GM19328 (cell line): ENCODE measurements at regions not wholly inside any gene's neighbourhood (a gene's known extent, or its start where the extent isn't known, plus 50 kb on each side); places are given as distances from the start of the nearest gene placed in this dataset.
"Not testable (repeated sequence)": the region's sequence is repeated elsewhere in the genome, so short reads cannot be mapped to it uniquely, and the experiment has no call there.

Experiments used
- ATAC-seq: cut with Tn5 transposase; IDR thresholded peaks from one replicate; pipeline ENCODE4 v1.9.1; 2021; ENCODE audit warnings: mild to moderate bottlenecking, moderate library complexity; ENCODE audit not compliant: unreplicated experiment

DNA sequence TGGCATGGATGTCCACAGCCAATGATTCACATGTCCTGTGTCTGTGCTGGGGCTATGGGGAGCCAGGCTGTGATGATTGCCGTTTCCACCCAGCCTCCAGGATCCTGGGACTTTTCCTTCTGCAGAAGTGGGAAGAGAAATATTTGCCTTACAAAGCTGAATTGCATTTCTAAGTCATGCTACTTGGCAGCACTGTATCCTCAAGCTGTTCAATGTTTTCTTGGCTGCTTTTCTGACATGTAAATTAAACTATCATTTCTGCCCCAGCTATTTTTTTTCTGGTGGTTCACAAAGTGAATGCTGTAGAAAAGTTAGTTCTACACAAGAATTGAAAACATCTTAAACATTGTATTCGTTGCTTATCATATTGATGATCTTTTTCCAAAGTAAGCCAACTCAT, 51.9 kb upstream of the TCERG1L start:
- ATAC-seq: no peak

DNA sequence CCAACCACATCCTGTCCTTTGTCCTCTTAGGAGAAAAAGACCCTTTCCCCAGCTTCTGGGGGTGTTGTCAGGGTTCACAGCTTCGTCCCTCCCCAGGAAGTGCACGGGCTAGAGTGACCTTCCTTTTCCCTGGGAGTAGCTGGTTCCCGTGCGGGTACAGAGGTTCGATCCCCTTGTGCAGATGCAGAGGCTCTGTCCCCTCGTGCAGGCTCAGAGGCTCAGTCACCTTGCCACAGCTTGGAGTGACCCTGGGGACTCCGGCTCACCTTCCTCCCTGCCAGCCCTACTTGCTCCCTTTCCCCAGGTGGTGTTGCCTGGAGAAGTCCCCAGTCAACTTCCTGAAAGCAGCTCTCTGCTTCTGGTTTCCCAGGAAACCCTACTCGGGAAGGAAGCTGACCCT, 60.0 kb upstream of the TCERG1L start:
- no peak for ATAC-seq

DNA sequence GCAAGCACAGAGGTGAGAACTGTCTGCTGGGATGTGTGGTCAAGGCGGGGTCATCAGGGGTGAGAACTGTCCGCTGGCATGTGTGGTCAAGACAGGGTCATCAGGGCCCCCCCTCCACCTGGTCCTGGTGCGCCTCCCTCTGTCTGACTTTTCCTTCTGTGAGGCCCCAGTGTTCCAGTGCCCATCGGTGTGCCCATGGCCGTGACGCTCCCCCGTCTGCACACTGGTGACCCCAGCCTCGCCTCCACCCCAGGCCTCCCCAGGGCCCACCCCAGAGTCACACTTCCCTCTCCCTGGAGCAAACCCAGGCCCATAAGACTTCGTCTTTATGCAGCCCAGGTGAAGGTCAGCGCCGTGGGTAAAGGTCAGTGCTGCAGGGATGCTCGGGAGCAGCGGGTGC, 70.1 kb upstream of the TCERG1L start:
- no peak for ATAC-seq

DNA sequence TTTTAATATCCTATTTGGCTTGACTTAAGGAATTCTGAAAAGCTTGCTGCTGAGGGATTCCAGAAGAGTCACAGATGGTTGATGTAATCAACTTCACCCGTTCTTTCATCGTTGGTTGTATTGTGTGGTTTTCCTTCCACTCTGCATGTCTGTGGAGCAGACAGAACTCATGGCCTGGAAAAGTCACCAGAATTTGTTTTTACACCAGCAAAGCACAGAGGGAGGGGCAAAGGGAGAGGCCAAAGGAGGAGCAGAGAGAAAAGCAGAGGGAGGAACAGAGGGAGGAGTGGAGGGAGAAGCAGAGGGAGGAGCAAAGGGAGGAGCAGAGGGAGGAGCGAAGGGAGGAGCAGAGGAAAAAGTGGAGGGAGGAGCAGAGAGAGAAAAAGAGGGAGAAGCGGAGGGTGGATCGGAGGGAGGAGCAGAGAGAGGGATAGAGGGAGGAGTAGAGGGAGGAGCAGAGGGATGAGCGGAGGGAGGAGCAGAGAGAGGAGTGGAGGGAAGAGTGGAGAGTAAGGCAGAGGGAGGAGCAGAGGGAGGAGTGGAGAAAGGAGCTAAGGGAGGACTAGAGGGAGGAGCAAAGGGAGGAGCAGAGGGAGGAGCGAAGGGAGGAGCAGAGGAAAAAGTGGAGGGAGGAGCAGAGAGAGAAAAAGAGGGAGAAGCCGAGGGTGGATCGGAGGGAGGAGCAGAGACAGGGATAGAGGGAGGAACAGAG, 73.8 kb upstream of the TCERG1L start:
- ATAC-seq: not testable (repeated sequence)

DNA sequence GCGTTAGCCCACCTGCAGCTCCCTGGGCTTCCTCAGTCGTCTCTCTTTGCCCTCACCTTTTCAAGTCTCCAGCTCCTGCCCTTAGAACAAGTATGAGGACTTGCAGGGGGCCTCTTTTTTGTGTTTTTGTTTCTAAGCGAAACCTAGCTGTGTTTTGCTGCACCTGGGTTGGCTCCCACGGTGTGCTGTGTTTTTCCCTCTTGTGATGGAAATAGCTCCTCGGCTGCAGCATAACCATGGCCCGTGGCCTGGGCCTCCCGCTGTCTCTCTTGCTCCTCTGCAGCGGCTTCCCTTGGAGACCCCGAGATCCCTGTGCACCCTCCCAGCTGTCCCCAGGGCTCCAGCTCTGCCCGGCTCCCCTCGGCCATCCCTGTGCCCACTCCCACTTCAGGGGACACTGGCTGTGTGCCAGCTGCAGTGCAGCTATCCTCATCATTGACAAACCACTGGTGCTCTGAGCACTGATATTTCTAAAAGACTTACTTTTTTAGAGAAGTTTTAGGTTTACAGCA, 75.6 kb upstream of the TCERG1L start:
- ATAC-seq: no peak

DNA sequence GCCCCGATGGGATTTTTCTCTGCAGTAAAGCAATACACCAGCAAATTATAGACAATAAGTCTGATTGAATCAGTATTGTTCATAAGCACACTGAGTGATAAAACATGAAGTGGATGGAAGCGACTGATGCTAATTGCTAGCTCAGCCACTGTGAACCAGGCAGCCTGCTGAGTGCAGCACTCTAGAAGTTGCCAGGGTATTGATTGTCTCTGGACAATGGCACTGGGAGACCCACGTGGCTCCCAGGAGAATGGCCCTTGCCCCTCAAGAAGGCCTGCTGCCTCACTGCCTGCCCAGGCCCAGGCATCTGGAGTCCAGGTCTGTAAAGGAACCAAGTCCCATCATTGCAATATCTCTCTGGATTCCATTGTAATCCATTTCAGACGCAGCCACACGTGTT, 80.4 kb upstream of the TCERG1L start:
- no peak for ATAC-seq

DNA sequence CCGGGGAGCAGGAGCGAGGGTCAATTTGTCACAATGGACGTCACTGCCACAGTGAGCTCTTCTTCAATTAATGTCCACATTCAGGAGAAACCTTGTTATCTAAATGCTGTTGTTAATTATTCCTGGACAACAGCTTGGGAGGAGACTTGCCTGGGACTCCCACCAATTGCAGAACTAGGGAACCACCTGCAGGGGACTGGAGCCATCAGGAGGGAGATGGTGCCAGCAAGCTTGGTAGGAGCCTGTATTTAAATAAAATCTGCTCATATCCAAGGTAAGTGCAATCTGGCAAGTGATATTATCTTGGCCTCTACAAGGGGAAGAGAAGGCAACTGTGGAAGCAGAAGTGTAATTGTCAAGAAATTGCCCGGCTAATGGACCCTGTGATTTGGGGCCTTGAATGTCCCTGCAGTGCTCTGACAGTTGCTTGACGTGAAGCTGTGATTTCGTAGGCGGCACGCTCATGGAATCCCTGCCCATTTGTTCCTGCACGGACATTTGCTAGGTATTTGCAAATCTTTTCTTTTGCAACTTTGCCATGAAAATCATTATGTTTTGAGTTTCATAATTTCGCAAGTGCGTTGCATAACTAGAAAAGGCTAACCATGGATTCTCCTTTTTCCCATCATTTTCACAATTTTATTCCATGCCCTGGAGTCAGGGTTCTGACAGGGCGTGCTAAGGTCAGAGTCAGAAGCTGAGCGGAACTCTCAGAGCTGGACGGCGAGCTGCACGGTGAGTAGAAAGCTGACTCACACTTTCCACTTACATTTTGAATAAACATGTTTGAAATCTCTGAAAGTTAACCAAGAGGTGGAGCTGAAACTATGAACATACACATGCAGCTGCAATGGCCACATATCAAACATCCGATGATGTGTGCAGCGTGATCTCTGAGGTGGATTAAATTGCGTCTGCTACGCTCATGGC, 84.9 kb upstream of the TCERG1L start:
- ATAC-seq: no peak

DNA sequence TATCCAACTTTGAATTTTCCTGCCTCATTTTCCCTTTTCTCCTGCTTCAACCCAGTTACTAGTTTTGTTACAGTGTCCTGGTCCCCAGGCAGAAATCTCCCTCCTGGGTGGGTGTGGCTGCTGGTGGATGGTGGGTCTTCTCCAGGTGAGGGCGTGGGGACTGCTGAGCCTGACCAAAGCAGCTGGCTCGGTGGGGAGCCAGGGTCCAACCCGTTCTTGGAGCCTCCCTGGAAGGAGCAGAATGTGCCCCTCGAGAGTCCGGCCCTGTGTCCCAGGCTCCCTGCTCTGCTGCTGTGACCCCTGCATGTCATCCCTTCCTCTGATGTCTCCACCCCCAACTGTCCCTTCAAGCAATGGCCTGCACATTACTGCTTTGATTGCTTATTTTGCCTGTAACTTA, 86.6 kb upstream of the TCERG1L start:
- no peak for ATAC-seq

DNA sequence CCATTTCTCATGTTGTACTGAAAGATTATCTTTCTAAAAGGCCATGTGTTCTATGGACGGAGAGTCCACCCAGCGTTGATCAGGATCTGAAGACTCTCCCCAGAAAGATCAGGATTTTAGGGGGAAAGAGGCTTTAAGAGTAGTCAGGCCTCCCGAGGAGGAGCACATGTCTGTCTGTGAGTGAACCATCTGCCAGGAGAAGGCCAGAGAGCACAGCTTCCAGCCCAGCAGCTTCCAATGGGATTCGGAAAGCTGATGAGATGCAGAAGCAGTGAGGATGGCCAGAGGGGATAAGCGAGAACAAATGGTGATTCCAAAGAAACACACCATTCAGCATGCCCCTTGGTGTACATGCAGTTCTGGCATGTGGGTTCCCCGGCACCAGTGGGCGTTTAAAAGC, 88.5 kb upstream of the TCERG1L start:
- ATAC-seq: no peak

DNA sequence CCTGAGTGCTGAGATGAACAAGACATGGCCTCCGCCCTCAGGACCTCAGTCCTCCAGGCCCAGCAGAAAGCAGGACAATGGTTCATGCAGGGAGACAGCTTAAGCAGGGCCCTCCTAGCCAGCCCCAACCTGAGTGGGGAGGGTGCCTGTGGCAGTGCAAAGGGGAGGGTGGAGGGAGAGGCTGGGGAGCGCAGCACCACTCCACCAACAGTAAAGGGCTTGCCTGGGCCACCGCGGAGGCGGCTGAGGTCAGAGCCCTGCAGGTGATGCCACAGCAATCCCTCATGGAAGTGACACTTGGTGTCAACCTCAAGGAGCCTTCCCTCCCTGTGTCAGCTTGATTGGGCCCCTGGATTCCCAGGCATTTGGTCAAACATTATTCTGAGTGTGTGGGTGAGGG, 89.0 kb upstream of the TCERG1L start:
- ATAC-seq: no peak

DNA sequence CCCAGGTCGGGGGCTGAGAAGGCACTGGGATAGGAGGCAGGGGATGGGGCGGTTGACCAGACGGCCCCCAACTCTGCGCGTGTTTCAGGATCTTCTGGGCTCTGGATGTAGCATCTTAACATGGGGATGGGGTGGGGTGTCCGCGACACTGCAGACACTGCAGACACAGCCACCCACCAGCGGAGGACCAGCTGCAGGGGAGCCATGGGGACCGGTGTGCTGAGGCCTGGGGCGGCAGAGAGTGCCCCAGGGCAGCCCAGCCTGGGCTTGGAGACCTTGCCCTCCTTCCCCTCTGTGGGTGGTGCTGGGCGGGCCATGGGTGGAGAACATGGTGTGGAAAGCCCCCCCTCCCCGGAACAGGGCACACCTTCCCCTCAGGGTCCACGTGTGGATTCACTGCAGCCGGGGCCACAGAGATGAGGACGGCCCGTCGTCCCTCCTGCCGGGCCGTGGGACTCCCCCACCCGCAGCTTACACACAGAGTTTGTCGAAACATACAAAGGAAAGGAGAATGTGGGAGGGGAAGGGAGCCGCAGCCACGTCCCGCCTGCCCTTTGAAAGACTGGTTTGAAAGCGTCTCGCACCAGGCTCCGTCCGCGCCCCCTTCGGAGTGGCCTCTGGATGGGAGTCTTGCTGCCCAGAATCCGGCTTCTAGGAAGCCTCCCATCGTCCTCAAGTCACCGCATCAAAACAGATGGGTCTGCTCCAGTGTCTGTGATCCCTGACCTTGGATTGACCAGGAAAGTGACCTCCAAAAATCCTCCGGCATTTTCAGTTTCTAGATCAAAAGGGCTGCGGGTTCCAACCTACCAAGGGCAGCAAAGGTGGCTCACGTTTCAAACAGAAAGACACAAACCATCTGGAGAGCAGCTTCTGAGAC, 91.5 kb upstream of the TCERG1L start:
- no peak for ATAC-seq

DNA sequence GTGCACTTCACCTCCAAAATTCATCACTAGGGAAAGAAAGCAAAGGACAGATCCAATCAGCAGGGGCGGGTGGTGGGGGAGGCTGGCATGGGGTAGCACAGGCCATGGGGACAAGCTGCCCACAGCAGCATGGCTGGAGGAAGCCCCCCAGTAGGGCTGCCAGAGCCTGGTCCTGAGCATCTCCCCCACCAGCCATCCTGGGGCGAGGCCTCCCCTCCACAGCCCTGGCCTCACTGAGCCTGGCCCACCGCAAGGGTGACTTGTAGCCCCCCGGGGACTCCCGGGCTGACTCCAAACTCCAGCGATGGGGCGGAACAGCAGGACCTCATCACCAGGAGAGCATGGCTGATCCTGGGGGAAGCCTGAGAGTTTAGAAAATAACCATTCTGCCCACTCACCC, 92.4 kb upstream of the TCERG1L start:
- ATAC-seq: no peak

DNA sequence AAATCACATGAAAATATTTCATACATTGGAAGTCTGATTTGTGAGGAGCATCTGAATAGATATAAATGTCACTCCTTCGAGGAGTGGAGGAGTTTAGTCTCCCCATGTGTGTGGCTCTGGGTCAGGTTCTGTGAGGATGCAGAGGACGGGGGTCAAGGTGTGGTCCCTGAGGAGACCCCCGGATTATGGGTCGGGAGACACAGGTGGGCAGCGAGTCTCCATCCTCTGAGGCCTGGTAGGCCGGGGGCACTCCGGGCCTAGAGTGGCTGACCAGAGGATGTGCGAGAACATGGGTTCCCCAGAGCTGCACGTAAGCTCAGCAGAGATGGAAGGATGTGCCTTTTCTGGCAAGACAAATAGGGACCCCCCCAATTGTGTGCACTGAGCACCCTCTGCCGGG, 93.4 kb upstream of the TCERG1L start:
- no peak for ATAC-seq

DNA sequence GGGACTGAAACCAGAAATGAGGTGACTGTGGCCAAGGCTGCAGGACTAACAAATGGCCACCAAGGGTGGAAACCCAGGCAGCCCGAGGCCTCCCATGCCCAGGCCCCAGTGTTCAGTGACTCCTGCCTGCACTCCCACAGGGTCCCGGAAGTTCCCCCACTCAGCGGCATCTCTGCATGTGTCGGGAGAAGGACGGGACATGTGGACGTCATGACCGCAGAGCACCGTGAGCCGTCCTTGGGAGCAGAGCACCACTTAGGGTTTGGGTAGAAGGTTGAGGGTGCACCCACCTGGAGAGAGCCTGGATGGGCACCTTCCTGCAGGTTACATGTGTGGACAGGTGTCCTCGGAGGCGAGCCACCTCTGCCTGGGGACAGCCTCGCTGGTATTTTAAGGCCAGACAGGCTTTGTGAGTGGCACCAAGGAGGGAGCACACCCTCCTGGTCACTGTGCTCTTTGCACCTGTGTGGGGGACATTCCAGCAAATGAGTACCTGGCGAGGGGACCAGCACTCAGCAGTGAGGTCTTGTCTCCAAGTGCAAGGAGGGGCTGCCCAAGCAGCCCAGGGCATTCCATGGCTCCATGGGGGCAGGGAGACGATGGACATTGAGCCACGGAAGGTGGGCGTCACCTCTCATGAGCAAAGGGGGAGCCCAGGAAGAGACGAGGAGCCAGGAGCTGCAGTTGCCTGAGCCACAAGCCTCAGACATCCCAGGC, 95.3 kb upstream of the TCERG1L start:
- no peak for ATAC-seq

DNA sequence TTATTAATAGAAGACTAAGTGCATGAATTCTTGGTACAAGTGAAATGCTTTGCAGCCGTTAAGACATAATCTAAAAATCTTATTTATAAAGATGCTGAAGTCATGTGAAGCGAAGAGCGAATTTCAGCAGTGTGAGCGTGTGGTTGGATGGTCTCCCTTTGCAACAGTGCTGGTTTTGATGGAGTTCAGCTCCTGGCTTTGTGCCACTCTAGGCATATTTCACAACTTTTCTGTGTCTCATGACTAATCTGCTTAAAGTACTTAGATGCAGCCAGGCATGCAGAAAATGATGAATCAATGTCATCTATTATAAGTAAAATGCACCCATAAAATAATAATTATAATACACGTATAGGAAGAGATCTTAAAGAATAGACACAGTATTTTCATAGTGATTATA, 107.2 kb upstream of the TCERG1L start:
- ATAC-seq: no peak

DNA sequence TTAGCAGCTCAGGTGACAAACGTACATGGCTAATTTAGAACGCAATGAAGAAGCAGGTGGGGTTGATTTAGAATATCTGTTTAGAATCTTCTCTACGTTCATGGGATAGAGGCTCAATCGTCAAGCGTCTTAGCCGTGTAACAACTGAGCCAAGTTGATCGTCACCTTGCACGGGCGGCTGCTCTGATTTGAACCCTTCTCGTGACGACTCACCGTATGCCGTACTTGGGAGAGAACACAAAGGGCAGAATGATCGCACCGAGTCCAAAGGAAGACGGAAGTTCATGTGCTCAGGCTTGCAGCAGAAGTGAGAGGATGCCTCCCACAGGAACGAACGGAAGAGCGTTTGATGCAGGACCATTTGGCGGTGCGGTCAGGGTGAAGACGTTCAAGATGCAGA, 108.3 kb upstream of the TCERG1L start:
- ATAC-seq: no peak

DNA sequence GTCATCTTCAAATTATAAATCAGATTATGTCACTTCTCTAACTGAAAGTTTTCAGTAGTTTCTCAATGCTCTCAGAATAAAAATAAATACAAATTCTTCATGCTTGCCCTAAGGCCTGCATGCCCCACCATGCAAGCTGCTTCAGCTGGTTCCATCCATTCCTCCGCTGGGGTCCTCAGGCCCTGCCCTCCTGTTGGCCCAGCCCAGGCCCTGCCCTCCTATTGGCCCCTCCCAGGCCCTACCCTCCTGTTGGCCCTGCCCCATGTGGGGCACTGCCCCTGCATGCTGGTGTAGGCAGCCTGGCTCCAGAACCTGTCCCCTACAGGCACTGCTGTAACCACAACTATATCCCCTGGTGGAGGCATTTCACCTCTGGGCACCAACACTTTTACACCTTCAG, 109.3 kb upstream of the TCERG1L start:
- ATAC-seq: no peak

DNA sequence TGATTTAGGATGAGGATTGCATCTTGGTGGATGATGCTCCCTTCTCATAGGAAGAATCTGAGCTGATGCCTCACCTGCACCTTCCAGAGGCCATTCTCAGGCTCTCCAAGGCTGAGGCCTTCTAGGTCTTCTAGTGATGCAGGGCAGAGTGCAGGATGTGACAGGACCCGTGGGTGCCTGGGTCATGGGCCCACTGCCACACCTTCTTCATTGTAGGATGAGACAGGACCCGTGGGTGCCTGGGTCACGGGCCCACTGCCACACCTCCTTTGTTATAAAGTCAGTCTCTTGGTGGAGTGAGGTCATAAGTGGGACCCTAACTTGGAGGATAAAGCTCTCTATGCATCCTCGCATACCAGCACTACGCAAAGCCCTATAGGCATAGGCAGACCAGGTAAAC, 109.9 kb upstream of the TCERG1L start:
- no peak for ATAC-seq

DNA sequence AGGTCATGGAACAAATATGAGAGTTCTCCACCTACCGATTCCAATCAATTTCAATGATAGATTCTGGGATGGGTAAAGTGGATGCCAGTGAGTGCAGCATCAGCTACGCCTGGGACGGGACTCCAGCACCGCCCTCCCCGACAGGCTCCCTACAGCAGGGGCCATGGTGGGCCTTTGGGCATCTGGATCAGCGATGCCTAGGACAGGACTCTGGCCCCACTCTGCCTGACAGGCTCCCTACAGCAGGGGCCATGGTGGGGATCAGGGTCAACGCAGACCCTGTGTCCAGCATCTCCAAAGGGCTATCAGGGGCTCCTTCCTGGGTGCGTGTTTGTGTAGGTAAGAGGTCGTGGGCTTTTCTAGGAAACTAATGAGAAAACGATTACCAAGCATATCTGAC, 111.2 kb upstream of the TCERG1L start:
- no peak for ATAC-seq

DNA sequence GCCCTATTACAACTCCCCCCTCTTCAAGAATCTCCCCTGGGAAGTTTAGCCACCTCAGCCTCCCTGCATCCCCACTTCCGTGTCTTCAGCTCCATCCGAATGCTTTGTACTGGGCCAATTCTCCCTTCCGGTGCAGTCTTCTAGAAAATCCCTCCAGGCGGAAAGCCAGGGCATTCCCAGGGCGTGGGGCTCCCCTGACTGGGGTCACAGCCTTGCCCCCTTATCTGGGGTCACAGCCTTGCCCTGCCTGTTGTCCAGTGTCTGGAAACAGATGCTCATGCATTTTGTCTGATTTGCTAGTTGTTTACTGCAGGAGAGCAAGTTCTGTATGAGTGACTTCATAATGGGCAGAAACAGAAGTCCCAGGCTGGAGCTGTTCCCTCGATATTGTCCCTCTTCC, 112.5 kb upstream of the TCERG1L start:
- ATAC-seq: no peak
